ENCODE measurements at regions not wholly inside any gene's neighbourhood (a gene's known extent, or its start where the extent isn't known, plus 50 kb on each side); places are given as distances from the start of the nearest gene placed in this dataset.

DNA sequence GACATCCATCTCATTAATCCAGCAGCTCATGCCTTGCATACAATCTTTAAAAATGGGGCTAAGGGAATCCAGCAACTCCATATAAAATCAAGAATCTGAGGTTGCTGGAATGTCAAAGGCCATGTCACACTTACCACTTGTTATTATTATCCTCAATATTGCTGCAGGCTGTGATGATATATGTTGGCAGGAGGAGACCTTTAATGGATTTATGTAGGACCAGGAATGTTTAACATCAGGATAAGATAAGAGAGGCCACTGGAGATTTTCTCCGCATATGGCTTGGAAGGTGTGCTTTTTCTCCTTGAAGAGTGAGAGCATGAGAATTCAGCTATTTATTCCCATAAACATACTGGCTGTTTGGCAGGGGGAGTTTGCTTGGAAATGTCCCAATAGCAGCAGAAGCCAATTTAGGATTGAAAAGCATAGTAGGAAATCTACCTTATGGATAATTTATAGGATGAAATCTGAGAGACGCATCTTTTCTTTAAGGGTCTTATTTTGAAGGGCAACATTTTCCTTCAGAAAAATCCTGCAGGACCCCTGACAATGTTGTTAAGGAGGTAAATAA, 481.4 kb downstream of the AGTPBP1 start:
- no peak for DNase-seq (ENCODE audit: low read depth in 2 of 2)

DNA sequence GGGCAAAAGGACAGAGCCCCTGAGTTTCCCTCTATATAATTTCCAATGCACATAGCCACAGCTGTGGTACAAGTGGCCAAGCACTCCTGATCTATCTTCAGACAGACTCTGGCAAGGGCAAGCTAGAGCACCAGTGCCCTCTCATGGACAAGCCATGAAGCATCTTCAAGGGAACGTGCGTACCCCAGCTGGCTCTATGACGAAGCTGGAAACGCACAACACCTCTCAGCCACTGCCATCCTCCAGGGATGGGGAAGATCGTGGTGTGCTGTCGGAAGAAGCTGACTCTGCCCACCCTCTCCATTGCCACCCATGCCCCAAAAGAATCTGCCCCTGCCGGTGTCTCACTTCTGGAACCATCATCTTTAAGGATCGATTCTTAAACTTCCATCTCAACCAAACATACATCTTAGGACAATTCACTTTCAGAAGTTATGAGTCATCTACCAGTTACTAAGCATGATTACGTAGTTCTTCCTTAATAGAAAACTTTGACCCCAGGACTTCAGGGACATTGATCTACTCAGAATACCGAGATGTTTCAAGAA, 482.9 kb downstream of the AGTPBP1 start:
- DNase-seq (ENCODE audit: low read depth in 2 of 2): no peak

DNA sequence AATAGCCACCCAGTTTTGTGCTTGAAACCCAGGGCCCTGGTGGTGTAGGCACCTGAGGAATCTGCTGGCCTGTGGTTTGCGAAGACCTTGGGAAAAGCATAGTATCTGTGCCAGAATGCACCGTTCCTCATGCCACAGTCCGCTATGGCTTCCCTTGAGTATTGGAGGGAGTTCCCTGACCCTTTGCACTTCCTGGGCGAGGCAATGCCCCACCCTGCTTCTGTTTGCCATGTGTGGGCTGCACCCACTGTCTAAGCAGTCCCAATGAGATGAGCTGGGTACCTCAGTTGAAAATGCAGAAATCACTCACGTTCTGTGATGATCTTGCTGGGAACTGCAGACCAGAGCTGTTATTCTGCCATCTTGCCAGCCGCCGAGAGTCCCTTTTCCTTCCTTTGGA, 483.5 kb downstream of the AGTPBP1 start:
- DNase-seq (ENCODE audit: low read depth in 2 of 2): no peak

DNA sequence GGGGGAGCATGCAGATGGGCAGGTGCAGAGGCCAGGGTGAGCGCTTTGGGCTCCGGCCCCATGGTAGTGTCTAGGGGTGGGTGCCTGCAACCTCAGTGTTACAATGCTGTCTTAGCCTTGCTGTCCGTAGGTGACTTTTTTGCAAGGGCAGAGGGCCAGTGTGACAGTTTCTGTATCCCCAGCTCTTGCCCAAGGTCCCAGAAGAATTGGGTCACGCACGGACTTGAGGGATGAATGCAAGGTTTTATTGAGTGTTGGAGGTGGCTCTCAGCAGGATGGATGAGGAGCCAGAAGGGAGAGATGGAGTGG, 492.5 kb downstream of the AGTPBP1 start:
- no peak for DNase-seq (ENCODE audit: low read depth in 2 of 2)

DNA sequence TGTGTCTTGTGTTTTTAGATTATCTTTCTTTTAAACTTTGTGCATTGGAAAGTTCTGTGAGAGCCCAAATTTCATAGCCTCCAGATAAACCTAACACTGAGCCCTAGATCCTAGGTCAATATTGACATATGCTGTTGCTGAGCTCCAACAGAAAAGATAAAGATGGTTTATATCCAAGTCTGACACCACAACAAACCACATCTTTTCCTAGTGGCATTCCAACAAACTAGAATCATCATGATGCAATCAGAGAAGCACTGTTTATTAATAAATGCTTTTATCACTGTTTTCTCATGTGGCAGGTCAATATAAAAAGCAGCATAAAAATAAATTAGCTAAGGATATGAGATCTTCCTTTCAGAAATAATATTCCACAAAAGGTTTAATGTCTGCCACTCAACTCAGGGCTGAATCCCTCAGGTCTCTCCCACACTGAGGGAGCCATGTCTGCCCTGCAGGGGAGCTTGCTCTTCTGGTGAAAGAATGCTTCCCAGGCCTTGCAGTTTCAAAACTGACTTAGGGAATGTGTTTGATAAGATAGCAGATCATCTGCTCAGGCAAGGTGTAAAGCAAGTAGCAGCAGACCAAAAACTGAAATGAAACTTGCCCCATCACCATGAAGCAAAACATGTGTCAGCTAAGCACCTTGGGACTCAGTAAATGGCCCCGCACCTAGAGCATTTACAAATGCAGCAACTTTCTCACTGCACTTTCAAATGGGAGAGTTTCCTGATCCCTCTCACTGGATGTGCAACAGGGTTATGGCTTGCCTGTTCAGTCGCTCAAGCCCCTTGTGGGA, 493.0 kb downstream of the AGTPBP1 start:
- no peak for DNase-seq (ENCODE audit: low read depth in 2 of 2)

DNA sequence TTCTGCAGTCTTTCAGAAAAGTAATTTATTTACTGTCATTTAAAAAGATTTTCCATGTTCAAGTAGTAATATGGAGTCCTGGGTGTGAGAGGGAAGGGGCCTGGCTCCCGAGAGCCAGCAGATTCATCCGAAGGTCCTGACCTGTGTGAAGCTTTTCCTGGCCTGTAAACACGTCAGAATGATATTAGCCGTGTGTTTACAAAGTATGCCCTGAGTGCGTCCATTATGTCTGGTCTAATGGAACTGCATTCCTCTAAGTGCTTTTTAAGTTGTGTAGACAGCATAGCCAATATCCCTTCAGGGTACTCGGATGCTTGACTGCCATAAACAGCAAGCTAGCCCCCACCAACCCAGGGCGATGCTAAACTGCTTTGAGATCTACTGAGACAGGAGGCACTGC, 495.2 kb downstream of the AGTPBP1 start:
- no peak for DNase-seq (ENCODE audit: low read depth in 2 of 2)

DNA sequence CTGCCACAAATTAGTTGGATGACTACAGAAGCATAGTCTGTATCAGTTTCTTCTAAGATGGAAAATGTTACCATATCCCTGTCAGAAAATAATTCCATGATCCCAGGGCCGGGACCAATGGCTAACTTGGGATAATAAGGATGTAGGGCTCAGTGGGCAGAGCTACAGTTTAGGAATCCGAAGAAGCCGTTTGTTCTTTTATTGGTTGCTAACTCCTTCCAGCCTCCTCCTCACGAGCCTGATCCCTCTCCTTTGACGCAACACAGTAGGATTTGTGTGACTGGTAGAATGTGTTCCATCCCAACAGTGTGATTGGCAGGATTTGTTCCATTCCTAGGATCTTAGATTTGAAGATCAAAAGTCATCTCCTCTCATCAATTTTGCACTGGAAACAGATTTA, 496.9 kb downstream of the AGTPBP1 start:
- DNase-seq (ENCODE audit: low read depth in 2 of 2): no peak

DNA sequence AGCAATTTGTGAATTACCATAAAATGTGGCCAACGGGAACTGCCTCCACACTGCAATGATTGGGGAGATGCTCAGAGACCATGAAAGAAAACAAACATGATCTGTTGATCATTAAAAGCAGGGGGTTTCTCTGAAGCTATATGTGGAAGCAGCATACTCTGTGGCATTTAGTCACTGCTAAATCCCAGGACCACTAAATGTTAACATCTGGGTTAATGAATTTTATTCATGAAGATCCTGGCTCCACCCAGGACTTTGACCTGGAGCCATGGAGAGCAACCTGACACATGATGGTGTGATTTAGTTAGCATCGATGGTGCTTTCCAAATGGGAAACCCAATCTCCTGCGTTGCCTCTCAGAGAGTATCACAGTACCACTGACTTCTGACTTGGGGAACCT, 497.8 kb downstream of the AGTPBP1 start:
- no peak for DNase-seq (ENCODE audit: low read depth in 2 of 2)

DNA sequence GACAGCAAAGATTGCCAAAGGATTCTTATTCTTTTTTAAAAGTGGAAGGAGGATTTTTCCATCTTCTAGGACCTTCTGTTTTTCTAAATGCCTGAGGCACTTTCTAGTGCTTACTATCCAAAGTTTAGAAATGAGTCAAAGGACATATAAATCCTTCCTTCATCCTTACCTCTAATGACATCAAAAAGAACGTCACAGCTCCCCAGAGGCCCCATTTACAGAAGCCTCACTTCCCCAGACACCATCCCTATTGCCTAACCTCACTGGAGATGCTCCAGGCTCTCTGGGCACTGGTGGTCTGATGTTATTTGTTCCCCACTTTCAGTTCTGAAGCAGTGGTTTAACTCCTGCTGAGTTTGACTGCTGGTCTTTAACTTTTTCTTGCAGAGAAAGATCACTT, 504.3 kb downstream of the AGTPBP1 start:
- DNase-seq (ENCODE audit: low read depth in 2 of 2): no peak

DNA sequence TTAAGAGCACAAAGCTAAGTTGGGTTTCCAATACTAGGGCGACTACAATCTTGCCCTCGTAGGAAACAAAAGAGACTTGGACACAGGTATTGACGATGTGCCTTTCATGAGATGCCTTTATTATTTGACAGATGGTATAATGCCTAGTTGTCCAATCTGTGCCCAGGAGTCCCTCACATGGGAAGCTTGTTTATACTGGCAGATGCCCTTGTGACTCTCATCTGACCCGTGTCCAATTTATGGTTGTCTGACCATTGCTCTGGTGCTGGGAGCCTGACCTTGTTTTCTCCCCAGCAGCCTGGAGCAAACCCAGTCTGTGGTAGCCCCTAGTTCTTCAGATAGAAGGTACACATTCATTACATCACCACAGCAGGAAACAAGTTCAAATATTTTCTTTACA, 511.7 kb downstream of the AGTPBP1 start:
- DNase-seq (ENCODE audit: low read depth in 2 of 2): no peak

DNA sequence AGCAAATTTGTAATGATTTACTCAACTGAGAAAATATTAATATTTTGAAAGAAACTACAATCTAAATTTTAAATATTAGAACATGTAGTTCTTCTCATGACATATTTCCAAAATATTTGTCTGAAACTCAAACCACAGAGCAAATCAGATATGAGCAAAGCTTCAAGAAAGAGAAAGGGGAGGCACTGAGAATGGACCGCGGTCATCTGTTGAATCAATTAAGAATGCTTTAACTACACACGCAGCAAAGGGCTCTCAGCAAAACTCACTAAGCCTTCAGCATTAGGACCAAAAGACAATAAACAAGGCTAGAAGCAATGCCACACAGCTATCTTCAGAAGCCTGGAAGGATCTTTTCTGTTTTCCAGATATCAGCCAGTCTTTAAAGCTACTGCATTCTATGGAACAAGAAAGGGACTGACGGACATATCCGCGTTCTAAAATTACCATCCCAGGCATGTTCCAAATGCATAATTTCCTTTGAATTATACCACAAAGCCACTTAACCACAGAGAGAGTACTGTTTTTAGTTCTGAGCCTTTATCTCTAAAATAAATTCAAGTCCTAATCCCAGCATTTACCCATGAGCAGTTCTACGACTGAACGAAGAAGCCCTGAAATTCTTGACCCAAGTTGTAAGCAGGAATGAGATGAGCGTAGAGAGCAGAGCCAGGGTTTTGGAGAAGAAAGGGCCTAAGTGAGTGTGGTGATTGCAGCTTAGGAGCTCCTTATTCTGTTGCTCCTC, 513.5 kb downstream of the AGTPBP1 start:
- DNase-seq (ENCODE audit: low read depth in 2 of 2): no peak

DNA sequence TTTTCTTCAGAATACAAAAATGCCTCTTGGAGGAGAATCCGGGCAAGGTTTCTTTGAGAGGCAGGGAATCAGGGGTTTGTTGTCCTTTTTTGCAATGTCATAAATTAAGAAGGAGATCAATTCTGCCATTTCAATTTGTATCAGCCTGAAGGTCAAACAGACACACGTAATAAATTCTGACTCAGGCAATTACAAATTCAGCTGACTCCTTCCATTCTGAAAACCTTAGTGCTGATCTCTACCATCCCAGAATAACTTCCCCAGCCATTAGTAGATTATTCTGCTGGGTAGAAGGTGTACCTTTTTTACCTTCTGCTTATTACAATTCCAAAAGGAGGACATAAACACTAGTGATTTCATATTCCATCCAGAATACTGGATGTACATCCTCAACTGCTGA, 516.6 kb downstream of the AGTPBP1 start:
- no peak for DNase-seq (ENCODE audit: low read depth in 2 of 2)

DNA sequence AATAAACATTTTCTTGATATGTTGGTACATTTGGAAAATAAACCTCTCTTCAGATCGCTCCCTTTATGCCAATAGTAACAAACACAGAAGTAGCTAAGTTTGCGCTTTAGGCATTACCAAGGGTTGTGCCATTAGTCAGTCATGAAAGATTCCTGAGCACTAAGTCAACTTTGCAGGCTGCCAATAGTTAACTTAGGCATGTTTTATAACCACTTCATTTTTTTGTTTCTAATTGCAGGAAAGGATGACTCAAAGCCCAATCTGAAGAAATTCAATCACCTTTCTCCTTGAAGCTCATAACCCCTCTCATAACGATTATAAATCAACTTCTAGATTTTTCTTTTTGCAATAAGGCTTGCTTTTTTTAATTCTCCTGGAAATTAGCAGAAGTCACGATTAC, 517.0 kb downstream of the AGTPBP1 start:
- no peak for DNase-seq (ENCODE audit: low read depth in 2 of 2)

DNA sequence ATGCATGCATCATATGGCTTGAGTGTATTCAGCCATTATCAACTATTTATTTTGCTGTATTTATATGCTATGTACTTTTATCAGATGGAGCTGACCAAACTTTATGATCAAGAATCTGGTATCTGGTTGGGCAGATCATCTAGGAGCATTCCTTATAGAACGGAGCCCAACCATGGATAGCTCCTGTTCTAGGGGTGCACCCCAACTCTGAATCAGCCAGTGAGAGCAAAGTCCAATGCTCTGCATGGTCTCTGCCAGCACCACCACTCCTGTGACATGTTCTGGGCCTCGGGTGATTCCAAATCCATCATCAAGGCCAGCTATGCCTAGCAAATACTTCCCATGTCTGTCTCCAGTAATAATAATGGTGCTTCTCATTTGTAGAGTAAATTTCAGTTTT, 517.5 kb downstream of the AGTPBP1 start:
- no peak for DNase-seq (ENCODE audit: low read depth in 2 of 2)

DNA sequence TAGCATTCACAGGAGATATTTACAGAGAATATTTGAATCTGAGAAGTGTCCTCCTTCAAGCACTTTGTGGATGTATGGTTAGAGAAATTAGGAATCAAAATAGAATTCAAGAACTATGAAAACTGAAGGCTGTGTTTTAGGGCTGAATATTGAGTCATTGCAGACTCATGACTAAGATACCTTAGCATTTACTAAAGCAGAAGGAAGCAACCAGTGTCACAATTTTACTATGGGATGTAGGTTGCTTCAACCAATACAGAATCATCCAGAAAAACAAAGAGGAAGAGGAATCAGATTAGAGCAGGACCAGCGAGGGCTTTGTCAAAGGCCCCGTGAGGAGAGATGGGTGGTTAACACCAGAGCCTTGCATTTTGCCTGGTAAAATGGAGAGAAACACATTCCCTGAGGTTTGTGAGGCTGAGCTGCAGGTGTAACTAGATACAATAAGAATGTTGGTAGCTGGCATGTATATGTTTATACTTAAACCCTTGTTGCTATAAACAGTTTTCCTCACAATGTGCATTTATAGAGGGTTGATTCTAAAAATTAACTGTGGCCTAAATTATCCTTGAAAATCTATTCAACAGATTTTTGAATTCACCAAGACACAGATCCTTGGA, 518.1 kb downstream of the AGTPBP1 start:
- no peak for DNase-seq (ENCODE audit: low read depth in 2 of 2)

DNA sequence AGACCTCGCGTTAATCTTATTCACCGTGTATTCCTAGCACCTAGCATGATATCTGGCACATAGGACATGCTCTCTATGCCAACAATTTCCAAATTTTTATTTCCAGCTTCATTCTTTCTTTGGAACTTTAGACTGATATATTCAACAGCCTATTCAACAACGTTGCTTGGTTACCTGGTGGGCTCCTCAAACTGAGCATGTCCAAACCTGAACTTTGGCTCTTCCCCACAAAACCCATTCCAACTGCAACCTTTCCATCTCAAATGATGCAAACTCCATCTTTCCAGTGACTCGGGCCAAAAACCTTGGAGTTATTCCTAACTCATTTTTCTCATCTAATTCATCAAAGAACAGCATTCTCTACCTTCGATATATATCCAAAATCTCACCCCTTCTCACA, 525.2 kb downstream of the AGTPBP1 start:
- DNase-seq (ENCODE audit: low read depth in 2 of 2): no peak

DNA sequence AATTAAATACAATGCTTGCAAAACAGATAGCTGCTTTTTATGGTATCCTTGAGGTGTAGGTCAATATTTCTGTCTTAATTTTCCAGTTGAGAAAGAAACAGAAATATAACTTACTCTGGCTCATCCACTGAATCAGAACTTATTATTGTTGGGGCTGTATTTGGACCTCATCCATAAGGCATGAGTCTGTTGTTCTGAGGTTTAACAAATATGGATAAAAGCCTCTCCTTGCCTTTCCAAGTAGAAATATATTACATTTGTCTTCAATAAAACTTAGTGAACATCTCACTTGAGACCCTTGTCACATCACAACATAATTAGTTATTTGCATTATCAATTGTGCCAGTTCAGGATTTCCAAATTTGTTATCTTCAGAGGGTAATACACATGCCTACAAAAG, 525.8 kb downstream of the AGTPBP1 start:
- DNase-seq (ENCODE audit: low read depth in 2 of 2): no peak

DNA sequence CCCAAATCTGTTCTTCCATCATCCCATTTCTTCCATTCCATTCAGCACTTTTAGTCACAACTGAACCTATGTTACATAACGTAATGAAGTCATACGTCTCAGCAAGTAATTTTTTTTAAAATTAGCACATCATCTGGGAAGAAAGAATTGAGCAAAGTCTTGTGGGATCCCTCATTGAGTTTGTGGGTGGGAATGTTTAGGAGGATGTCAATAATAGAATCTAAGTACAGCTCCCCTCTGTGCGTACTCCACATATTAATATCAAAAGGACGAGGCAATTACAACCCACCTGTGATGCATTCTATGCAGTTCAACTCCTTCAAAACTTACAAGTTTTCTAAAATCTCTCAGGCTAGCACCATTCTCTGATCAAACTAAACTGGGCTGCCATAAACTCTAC, 526.3 kb downstream of the AGTPBP1 start:
- DNase-seq (ENCODE audit: low read depth in 2 of 2): no peak

DNA sequence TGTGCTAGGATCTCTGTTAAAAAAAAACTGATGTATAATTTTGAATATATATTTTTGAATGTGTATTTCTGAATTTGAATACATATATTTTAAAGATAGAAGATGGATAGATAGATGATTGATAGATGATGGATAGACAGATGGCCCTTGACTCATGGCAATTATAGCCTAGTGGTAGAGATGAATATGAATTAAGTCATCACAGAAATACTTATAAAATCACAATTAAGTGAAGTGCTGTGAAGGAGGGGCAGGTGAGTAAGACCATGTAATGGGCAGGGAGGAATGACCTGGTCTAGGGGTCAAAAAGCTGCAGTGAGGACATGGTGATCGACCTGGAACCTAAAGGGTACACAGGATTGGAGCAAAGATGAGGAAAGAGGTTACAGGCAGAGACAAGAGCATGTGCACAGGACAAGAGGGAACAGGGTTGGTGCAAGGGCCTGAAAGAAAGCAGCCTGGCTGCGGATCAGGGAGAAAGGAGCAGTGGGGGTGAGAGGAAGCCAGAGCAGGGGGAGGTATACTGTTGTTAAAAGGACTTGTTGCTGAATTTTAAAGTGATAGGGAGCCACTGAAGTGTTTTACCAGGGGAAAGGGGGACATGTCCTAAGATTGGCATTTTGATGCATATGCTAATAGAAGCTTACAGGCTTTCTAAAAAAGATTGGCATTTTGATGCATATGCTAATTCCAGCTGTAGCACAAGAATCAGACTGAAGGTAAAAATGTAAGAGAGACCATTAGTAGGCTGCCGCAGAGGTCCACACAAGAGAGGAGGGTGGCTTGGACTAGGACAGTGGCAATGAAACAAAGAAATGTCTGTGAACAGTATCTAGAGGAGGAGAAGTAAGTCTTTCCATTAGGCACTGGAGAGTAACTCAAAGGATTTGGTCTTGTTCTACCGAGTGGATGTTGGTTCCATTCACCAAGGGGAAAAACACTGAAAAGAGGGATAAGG, 527.8 kb downstream of the AGTPBP1 start:
- no peak for DNase-seq (ENCODE audit: low read depth in 2 of 2)

DNA sequence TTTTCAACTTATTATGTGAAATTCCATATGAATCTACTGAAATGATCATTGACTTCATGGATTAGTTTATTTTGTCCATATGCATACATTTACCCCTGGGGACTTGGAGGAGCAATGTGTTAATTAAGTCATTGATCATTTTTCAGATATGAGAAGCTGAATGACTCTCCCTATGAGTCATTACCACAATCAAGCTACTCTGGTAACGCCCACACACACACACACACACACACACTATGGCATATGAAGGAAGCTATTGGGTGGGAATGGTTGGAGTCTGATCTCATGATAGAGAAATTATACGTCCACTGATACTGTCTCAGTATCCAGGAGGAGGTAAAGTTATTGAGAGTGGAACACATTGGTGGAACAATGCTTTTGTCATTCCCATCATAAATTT, 528.9 kb downstream of the AGTPBP1 start:
- DNase-seq (ENCODE audit: low read depth in 2 of 2): no peak

DNA sequence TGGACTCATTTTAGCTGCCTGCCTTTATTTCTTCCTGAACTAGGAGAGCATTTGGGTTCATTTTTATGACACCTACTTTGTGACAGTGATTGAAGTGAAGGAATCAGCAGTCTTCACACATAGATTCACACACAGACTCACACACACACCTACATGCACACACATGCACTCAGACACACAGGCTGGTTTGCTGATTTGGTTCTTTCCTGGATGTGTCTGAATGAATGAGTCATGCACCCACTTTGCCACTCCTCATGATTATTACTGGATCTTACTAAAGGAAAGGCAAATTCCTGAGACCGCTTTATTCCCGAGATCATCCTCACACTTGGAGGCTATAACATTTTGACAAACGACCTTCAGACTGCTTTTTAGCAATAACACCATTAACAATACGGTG, 529.5 kb downstream of the AGTPBP1 start:
- DNase-seq (ENCODE audit: low read depth in 2 of 2): no peak
